ENCODE measurements at regions not wholly inside any gene's neighbourhood (a gene's known extent, or its start where the extent isn't known, plus 50 kb on each side); places are given as distances from the start of the nearest gene placed in this dataset.

- DNase-seq (ENCODE audit: low spot score): no peak
Observed at GRCh38 chr9:13646500-13647021, 367.1 kb upstream of the MPDZ start.

- no peak for DNase-seq (ENCODE audit: low spot score)
Observed at GRCh38 chr9:13645557-13645956, 366.1 kb upstream of the MPDZ start.

GRCh38 chr9:13644675-13645074, 365.2 kb upstream of the MPDZ start:
- no peak for DNase-seq (ENCODE audit: low spot score)

- DNase-seq (ENCODE audit: low spot score): no peak
Observed at GRCh38 chr9:13642646-13643045, 363.2 kb upstream of the MPDZ start.

- DNase-seq (ENCODE audit: low spot score): no peak
Observed at GRCh38 chr9:13629067-13629466, 349.6 kb upstream of the MPDZ start.

- DNase-seq (ENCODE audit: low spot score): no peak
Observed at GRCh38 chr9:13628526-13628925, 349.0 kb upstream of the MPDZ start.

- DNase-seq (ENCODE audit: low spot score): no peak
Observed at GRCh38 chr9:13627502-13627901, 348.0 kb upstream of the MPDZ start.

- no peak for DNase-seq (ENCODE audit: low spot score)
Observed at GRCh38 chr9:13627071-13627470, 347.6 kb upstream of the MPDZ start.

GRCh38 chr9:13626601-13627000, 347.1 kb upstream of the MPDZ start:
- no peak for DNase-seq (ENCODE audit: low spot score)

GRCh38 chr9:13621872-13622564, 342.5 kb upstream of the MPDZ start:
- no peak for DNase-seq (ENCODE audit: low spot score)

GRCh38 chr9:13616491-13617035, 337.1 kb upstream of the MPDZ start:
- no peak for DNase-seq (ENCODE audit: low spot score)

GRCh38 chr9:13615660-13616490, 336.4 kb upstream of the MPDZ start:
- DNase-seq (ENCODE audit: low spot score): no peak

GRCh38 chr9:13614060-13614459, 334.6 kb upstream of the MPDZ start:
- DNase-seq (ENCODE audit: low spot score): no peak

- no peak for DNase-seq (ENCODE audit: low spot score)
Observed at GRCh38 chr9:13613296-13613695, 333.8 kb upstream of the MPDZ start.

GRCh38 chr9:13608451-13608850, 329.0 kb upstream of the MPDZ start:
- no peak for DNase-seq (ENCODE audit: low spot score)

GRCh38 chr9:13607481-13608441, 328.3 kb upstream of the MPDZ start:
- no peak for DNase-seq (ENCODE audit: low spot score)

- no peak for DNase-seq (ENCODE audit: low spot score)
Observed at GRCh38 chr9:13606586-13606985, 327.1 kb upstream of the MPDZ start.

- no peak for DNase-seq (ENCODE audit: low spot score)
Observed at GRCh38 chr9:13603921-13604320, 324.4 kb upstream of the MPDZ start.

- no peak for DNase-seq (ENCODE audit: low spot score)
Observed at GRCh38 chr9:13598738-13599137, 319.2 kb upstream of the MPDZ start.

GRCh38 chr9:13597427-13597826, 317.9 kb upstream of the MPDZ start:
- DNase-seq (ENCODE audit: low spot score): no peak

GRCh38 chr9:13597004-13597403, 317.5 kb upstream of the MPDZ start:
- DNase-seq (ENCODE audit: low spot score): no peak

Data from left forelimb (tissue), 1 donor.